D721Med (cell line): ENCODE measurements at regions not wholly inside any gene's neighbourhood (a gene's known extent, or its start where the extent isn't known, plus 50 kb on each side); places are given as distances from the start of the nearest gene placed in this dataset.

ENCODE experiments used
- DNase-seq: peaks from one replicate; pipeline ENCODE4 v3.0.0; 2011; ENCODE audit warnings: low spot score; ENCODE audit not compliant: insufficient read length
- FAIRE-seq: peaks from 2 replicates; lab custom pipeline; 2011; peaks lifted over from hg19 to GRCh38; lab: Jason Lieb, UNC
- TF ChIP-seq, protein P1 (sequence below): IDR thresholded peaks from 2 replicates; pipeline ENCODE4 v1.5.1; 2012; ENCODE audit warnings: mild to moderate bottlenecking, control low read depth; ENCODE audit not compliant: insufficient read depth; ENCODE audit errors: missing control alignments

DNA sequence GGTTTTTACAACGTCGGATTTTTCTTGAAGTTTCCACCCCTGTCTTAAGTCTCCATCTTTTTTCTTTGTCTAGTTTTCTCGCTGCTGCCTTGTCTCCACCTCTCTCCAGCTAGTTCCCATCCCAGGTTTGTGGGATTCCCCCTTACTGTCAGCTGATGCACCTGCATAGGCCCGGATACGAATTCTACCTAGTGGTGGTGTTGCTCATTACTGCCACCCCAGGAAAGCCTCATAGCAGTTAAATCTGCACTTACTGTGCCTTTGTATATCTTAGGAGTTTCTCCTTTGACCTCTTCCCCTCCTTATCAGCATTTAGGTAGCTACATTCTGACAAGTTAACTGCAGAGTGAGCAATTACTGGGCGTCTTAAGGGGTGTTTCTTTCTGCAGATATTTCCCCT, 1693.1 kb upstream of the TENM3 start:
- FAIRE-seq (no peak), DNase-seq (no peak)
- TF ChIP-seq, protein P1, sequence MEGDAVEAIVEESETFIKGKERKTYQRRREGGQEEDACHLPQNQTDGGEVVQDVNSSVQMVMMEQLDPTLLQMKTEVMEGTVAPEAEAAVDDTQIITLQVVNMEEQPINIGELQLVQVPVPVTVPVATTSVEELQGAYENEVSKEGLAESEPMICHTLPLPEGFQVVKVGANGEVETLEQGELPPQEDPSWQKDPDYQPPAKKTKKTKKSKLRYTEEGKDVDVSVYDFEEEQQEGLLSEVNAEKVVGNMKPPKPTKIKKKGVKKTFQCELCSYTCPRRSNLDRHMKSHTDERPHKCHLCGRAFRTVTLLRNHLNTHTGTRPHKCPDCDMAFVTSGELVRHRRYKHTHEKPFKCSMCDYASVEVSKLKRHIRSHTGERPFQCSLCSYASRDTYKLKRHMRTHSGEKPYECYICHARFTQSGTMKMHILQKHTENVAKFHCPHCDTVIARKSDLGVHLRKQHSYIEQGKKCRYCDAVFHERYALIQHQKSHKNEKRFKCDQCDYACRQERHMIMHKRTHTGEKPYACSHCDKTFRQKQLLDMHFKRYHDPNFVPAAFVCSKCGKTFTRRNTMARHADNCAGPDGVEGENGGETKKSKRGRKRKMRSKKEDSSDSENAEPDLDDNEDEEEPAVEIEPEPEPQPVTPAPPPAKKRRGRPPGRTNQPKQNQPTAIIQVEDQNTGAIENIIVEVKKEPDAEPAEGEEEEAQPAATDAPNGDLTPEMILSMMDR, result no peak

DNA sequence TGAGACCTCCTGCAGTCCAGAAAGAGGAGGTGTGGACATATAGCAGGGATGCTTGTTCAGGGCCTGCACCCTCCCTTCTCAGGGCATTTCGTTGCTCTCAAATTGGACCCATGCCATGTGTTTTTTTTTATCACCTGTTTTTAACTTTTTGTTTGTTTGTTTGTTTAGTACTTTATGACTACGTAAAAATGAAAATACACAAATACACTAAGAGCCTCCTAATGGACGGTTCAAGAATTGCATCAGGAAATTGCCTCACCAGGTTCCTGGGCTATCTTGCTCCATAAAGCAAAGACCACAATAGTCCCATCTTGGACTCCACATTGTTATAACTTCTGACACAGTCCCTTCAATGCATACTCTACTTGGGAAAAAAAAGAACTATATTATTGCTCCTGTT, 1685.9 kb upstream of the TENM3 start:
- TF ChIP-seq, protein P1, result no peak
- no peak for DNase-seq
- no peak for FAIRE-seq

DNA sequence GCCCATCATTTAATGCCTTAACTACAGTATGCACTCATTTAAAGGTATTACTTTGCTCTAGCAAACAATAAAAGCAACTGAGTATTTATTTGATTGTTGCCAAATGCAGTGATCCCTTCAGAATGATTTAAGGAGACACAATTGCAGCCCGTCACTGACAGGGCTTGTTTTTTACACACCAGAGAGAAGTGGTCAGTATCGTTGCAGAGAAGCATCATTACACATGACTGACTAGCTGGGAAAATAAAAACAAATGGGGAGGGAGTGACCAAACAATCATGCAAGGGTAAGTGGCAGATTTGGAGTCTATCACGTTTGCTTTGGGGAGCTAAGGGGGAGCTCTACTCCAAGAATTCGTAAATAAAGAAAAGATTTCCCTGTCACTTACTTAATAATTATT, 1685.3 kb upstream of the TENM3 start:
- FAIRE-seq (no peak), DNase-seq (no peak)
- TF ChIP-seq, protein P1, result no peak

- TF ChIP-seq, protein P1, result no peak
- DNase-seq (no peak), FAIRE-seq (no peak)
Measured at GRCh38 chr4:180558427-180558826, 1684.8 kb upstream of the TENM3 start.

DNA sequence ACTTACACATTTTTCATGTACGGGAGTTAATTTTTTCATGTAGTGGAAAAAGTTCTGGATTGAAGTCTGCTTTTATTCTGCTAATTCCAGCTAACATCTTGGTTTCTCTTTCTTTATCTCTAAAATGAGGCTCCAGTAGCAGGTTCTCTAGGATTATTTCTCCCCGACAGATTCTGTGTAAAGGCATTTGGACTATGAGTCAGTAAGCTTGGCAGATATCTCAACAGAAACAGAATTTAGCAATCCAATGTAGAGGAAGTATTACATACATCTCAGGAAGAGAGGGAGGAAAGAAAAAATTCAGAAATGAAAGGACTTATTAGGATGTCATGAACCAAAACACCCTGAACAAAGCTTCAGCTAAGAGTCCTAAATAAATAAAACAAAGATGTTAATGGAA, 1682.3 kb upstream of the TENM3 start:
- TF ChIP-seq, protein P1, result no peak
- DNase-seq (no peak), FAIRE-seq (no peak)

- no peak for FAIRE-seq
- TF ChIP-seq, protein P1, result no peak
- DNase-seq, result no peak
Measured at GRCh38 chr4:180564026-180564425, 1679.2 kb upstream of the TENM3 start.

DNA sequence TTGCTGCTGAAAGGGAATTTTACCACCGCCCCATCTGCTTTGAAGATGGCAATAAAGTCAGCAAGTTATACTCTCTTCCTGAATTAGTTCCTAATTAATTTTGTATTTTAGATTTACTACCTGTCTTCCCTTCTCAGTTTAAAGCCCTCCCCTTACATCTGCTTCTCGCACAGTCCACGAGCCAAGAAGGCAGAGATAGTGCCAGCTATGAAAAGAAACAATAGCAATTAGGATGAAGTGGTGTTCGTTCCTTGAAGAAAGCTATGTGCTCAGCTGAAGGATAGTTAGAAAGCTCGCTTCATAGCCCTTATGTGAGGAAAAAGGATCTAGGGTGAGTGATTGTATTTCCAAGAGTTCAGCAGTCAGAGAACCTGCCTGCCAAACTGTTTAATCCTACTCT, 1678.8 kb upstream of the TENM3 start:
- FAIRE-seq, result no peak
- TF ChIP-seq, protein P1, result no peak
- no peak for DNase-seq
